ENCODE measurements at regions not wholly inside any gene's neighbourhood (a gene's known extent, or its start where the extent isn't known, plus 50 kb on each side); places are given as distances from the start of the nearest gene placed in this dataset.
"Not testable (repeated sequence)": the region's sequence is repeated elsewhere in the genome, so short reads cannot be mapped to it uniquely, and the experiment has no call there.

DNA sequence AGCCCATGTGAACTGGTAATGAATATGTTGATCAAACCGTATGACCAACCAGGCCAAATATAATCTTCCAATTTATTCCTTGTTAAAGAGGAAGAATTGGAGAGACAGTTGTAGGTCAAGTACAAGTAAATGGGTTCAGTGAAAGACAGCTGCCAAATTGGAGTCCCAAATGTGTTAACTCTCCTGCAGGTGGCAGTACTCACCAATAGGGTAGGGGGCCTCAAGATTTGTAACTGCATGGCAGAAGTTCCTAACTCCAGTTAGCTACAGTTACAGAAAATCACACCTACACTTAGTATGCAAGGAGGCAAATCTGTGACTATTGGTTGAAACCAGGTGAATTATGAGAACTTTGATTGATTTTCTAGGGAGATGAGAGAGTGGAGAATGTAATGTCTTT, 278.0 kb downstream of the ZBBX start:
- no peak for DNase-seq

DNA sequence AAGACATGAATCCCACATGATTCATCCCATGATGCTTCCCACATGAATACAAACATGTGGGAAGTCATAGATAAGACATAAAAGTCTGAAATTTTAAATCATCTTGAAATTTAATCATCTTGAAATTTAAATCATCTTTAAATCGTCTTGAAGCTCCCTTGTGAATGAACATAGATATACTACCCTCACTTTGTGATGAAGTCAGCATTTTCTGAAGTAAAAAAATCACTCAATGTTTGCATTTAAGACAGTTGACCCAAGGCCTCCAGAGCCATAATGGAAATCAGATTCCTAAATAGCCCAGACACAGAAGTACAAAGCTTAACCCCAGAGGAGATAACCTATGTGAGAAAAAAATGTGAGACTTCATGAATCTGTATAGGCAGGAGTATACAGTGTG, 279.4 kb downstream of the ZBBX start:
- DNase-seq: no peak

DNA sequence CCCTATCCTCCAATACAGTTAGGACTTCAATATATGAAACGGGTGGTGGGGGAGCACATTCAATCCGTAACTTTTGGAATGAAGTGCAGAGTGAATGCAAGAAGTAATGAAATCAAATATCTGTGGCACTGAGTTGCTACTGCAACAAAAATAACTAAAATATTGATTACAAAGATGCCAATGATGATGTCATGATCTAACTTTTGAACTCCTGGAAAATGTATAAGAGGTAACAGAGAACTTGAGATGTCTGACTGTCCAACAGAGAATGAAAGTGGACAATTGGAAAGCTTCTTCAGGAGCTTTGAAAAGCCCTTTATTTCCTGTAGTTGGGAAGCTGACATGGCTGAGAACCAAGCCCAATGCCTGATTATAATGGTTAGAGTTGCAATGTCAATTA, 279.9 kb downstream of the ZBBX start:
- DNase-seq: no peak

DNA sequence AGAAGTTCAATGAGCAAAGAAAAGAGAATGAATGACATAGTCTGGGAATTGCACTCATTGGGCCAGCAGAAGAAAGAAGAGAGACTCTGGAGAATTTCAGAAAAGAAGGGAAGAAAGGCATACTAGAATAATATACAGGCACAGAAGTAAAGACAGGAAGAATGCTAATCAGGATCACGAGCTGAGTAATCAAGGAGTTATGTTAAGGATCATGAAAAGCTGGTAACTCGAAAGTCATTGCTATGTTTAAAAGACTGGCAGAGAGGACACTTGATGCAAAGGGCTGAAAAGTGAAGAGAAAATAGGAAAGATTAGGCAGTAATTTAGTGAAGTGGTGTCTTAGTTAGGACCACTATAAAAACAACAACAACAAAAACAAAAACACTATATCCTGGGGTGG, 284.1 kb downstream of the ZBBX start:
- DNase-seq: no peak

DNA sequence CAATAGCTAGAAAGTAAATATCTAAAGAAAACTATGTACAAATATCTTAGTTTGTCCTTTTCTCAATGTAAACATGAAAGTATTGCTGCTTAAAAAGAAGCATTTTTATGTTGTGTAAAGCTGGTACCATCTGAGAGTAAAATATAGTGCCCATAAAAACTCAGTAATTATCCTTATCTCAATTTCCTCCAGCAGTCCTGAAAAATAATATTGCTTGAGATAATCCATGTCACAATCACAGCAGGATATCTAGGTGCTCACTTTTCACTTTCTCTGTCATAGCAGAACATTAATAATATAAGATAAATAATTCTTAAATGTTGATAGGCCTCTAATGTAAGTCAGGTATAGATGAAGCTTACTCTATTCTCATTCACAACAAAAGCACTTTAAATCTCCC, 285.5 kb downstream of the ZBBX start:
- DNase-seq: no peak

DNA sequence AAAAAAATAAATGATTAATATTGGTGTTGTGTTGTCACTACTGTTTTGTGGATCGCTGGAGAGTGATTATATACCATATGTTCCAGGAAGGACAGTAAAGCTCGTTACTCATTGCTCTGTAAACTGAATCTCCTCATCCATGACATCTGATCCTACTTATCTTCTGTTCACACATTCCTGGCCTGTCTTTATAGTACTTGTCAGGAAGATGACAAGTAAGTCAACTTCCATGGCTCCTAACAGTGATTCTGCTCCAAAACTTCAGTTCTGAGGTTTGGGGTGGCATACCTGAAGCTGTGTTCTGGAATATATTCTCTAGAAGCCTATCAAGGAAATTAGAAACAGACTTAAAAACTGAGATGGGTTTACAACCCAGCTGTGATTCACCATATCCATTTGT, 288.9 kb downstream of the ZBBX start:
- DNase-seq: peak; percentile 95

DNA sequence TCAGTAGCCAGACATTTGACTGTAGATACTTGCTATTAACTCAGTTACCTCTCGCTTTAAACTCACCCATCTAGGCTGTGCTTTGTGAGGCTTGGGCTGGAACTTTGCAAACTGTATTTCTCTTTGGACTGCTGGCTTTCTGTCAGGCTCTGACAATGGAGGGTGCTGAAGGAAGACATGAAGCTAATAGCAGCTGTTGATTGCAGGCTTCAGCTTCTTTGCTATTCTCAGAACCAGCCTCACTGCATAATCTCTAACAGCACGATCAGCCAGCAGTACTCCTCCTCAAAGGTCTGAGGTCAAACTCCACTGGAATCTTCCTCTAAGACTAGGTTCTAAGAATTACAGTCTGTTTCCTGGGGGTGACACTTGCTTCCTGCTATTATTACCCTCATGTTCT, 295.6 kb downstream of the ZBBX start:
- DNase-seq: no peak

DNA sequence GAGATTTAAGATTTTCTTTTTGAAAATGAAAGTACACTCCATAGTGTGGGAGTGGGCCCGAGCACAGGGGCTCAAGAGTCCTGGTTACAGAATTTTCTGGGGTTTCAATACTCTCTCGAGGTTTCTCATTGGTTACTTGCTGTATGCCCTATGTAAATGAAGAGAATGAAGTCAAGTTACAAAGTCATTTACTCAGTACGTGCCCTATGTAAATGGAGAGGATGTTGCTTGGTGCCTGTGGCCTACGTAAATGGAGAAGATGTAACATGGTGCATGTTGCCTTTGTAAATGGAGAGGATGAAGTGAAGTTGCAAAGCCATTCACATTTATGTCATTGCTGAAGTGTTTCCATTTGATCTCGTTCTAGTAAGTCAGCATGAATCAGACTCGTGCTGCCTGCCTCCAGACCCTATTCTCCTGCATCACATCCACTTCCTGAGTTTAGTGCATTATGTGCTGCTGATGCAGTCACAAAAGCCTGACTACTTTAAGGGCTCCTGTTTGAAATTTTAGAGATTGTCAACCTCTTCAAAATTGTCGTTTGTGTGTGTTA, 302.0 kb downstream of the ZBBX start:
- no peak for DNase-seq

DNA sequence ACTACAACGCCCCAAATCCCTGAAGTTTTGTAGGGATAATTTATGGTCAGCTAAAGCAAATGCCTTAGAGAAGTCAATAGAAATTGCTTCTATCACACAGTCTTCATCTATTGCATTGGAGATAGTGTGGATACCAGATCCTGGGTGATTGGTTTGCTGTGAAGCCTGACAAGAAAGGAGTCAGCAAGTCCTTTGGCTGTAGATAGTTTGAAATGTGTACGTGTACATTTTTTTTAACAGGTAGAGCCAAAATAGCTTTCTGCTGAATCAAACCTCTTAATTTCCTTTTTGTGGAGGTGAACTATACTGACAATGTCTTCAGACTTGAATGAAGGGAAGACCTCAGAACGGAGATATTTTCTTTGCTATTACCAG, 312.3 kb downstream of the ZBBX start:
- DNase-seq: no peak

DNA sequence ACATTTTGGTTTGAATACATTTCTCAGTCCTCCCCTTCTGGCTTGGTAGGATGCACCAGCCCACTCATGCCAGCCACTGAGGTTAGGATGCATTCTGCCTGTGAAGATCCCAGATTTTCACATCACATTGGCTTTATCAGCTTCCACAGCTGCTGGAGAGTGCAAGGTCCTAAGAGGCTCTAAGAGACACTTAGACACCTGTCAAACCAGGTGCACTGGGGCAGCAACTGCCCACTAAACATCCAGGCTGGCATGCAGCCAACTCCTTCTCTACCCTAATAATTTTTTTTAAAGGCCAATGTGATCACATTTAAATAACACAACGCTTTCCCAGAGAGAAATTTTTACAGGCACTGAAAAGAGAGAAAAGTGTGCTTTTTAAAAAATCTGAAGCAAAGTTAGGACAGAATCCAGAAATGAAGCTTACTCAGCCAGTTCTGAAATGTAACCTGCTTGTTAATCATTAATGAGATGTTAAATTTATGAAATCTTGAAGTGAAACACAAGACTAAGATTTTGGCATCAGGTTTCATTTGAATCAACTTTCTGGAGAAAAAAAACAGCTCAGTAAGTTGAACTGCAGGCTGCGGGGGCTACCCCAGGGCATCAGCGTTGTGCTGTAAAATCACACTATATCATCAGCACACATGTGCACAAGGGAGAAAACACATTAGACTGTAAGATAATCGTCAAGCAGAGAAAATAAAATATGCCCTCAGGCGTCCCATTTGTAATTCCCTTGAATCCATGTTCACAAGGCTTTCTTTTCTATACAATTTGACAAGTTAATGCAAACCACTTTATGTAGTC, 312.9 kb downstream of the ZBBX start:
- DNase-seq: peak; percentile 93

DNA sequence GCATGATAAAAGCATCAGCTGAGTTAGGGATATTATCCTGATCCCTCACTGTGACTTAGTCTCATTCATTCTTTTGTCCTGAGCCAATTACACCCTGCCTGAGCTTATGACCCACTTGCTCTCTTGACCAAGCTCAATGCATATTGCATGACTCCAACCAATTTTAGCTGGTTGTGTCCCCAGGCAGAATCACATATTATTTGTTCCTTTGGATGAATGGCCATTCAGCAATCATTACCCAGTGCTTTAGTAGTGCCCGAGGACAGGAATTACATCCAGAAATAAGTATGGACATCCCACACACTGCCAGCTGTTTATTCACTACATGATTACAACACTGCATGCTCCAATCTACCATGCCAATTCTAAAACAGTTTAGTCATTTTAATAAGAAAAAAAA, 322.5 kb downstream of the ZBBX start:
- DNase-seq: no peak

DNA sequence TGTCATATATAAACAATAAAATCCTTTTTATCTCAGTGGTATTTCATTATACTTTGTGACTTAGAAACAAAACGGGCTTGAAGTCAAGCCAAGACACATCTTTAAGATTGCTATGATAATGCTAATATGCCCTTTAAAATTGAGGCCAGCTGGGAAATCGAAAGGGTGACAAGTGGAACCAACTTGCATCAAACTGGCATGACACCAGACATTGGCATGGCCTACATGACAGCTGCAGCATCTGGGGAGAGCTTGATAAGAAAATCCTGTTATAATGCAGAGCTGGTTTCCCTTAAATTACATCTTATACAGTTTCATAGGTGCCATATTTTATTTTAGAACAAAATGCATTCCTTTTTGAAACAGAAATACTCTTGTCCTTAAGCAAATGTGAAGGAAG, 325.2 kb downstream of the ZBBX start:
- DNase-seq: no peak

DNA sequence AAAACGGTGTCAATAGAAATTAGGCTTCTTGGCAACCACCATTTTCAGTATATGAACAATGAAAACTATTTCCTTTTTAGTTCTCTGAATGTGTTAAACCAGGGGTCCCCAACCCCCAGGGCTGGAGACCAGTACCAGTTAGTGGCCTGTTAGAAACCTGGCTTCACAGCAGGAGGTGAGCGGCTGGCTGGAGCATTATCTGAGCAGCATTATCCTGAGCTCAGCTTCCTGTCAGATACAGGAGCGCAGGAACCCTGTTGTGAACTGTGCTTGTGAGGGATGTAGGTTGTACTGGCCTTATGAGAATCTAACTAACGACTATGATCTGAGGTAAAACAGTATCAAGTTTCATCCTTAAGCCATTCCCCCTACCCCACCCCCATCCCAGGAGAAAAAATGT, 328.7 kb downstream of the ZBBX start:
- no peak for DNase-seq

DNA sequence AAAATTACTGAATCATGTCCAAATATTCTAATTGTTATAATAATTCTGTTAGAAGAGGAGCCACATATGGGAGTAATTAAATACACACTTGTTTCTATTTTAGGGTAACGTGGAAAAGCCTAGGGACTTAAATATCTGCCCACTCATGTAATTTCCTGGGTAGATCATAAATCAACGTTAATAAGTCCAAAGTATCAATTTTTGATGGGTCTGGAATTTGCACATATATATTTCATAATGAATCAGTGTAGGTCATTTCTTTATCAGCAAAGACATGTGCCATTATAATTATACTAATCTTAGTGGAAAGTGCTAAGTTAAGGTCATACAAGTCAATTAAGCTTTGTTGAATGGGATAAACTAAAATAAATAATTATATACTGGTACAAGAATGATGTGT, 346.2 kb downstream of the ZBBX start:
- no peak for DNase-seq

DNA sequence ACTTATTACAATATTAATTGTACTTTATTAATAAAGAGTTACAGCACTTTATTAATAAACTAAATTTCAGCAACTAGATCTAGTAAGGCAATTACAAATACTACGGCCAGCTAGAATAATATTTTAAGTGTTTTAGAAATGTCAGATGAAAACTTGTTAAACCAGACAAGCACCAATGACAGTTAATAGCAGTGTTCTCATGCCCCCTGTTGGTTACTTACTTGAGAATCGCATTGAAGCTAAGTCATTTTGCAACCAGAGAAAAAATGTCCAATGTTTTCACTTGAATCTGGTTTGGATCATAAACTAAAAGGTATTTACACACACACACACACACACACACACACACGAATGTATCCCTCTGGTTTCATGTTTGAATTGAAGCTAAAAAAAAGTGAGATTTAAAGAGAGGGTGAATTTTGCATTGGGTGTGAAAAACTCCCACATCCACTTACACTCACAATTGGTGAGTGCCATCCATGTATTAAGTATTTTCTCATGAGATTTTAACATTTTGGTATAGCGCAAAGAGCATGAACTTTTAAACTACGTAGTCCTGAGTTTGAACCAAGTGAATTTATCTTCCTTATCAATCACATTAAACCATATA, 347.7 kb downstream of the ZBBX start:
- peak; percentile 34 for DNase-seq

DNA sequence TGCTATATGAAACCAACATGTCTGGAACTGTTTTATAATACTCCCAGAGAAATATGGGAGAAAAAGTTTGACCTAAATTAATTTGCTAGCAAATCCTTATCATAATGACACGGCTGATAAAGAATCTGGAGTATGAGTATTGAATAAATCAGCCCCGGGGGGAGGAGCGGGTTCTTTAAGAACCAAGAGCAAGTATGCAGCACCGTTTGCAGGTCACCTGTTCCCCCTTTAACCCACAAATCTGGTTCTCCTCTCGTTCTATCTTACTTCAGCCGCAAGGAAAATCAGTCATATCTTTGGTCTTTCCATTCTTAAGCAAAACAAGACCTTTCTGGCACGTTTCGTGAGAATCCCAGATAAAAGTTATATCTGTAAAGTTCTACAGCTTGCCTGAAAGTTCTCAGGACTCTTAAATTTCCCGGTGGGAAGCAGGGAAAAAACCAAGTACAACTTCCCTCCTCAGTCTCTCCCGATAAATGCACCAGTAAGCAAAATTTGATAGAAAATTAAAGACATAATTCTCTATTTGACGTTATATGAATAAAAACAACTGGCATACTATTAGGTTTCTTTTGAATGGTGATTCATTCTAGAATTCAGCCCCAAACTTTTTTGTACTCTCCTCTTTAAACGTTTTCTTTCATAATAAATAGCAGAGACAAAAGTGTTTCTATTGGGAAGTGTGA, 348.6 kb downstream of the ZBBX start:
- no peak for DNase-seq

DNA sequence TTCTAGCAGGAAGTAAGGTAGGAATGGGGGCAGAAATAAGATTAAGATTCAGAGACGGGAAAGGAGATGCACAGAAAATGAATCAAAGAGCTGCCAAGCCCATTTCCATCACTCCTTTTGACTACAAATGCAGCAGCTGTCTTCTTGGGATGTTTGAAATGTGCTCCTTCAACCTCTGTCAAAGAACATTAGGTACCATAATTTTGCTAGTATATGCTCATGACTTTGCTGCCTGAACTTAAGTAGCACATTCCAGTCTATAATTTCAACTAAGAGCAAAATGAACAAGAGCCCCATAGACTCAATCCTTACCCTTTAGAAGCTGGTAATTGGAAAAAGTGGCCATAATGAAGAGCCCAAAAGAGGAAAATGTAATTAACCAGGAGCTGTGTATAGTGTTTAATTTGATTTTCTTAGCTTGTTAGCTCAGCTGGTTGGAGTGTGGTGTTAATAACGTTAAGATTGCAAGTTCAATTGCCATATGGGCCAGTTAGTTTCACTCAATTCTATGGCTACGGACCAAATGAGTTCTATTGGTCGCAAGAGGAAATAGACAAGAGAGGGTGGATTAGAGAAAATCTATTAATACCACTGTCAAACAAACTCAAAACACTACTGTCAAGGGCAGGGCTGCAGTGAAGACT, 349.9 kb downstream of the ZBBX start:
- peak; percentile 87 for DNase-seq

DNA sequence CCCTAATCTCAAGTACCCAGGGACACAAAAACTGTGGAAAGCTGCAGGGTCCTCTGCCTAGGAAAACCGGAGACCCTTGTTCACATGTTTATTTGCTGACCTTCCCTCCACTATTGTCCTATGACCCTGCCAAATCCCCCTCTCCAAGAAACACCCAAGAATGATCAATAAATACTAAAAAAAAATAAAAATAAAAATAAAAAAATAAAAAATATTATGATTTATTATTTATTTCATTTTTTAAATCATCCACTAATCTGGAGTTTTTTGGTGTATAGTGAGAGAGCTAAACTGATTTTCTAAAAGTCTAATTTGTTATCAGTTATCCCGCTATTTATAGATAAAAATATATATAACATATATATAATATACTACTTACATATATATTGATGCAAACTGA, 360.6 kb downstream of the ZBBX start:
- DNase-seq: not testable (repeated sequence)

DNA sequence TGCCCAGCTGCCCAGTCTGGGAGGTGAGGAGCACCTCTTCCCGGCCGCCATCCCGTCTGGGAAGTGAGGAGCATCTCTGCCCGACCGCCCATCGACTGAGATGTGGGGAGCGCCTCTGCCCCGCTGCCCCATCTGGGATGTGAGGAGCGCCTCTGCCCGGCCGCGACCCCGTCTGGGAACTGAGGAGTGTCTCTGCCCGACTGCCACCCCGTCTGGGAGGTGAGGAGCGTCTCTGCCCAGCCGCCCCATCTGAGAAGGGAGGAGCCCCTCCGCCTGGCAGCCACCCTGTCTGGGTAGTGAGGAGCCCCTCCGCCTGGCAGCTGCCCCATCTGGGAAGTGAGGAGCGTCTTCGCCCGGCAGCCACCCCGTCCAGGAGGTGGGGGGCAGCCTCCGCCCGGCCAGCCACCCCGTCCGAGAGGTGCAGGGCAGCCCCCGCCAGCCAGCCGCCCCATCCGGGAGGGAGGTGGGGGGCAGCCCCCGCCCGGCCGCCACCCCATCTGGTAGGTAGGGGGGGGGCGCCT, 361.4 kb downstream of the ZBBX start:
- not testable (repeated sequence) for DNase-seq

DNA sequence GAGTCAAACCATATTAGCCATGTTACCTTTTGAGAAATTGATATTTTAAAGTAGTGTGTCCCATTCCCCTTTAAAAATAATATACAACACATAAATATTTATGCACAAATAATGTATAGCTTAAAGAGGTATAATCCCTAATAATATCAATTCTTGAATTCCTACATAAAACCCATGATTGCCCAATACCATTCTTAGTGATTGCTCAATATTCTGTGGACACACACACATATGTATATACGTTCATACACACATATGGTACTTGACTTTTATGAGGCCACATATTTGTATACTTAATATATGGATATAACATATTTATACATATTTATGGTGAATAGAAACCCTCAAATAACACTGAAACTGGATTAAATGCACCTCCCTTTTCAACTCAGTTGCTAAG, 367.4 kb downstream of the ZBBX start:
- DNase-seq: no peak

DNA sequence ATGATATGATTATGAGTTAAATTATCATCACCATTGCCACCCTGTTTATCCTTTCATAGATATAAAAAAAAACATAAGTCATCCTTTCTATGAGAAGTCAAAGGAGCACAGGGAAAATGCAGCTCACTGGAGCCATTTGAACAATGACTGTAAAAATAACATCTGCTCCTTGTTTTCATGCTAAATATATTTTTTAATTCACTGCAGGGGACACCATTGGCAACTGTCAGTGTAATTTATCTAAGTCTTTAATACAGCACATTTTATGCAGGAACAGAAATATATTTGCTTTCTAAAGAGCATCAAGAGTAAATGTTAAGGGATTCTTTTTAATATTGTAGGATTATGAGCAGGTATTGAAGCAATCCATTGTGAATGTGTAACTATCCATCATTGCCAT, 371.3 kb downstream of the ZBBX start:
- no peak for DNase-seq

DNA sequence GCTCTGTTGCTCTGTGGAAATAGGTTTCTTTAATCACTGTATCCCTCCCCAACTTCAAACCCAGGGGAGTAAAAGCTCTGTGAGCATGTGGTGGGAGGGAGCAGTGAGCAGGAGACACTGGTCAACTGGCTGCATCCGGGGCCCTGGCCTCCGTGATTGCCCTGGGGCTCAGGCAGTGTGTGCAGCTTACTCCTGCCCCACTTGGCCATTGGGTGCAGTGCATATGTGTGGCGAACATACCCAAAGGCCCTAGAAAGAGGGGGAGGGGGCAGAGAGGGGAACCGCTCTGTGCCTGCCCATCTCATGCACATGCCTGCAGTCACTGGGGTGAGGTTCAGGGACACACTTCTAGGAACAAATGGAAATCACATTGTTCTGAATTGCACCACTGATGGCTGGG, 378.7 kb downstream of the ZBBX start:
- no peak for DNase-seq

DNA sequence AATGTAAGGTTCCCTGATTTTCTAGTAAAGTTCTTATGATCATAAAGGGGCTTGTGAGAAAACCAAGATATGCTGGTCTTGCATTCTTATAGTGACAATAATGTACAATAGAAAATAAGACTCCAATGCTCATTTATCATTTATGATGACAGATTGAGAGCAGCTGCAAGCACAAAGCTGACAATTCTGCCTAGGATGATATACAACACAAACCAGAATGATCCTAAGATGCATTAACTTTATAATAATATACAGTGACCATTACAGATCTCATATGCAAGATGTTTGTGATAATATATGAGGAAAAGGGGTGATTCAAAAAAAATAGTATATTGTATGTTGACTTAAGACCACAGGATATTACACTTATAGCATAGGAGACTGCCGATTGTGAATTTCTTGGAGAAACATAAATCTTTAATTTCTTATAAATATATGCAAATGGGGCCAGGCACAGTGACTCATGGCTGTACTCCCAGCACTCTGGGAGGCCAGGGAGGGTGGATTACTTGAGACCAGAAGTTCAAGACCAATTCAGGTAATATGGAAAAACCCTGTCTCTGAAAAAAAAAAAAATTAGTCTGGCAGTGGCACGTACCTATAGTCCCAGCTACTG, 387.0 kb downstream of the ZBBX start:
- DNase-seq: peak; percentile 15

Measured in NCI-H524 treated with DMSO at 0.1 percent for 48 hours (cell line).